RWPE2 (cell line): ENCODE measurements at regions not wholly inside any gene's neighbourhood (a gene's known extent, or its start where the extent isn't known, plus 50 kb on each side); places are given as distances from the start of the nearest gene placed in this dataset.

Experiments
- ATAC-seq: fragments of 200-7000 bp; cut with Tn5 transposase; 3 replicates; pipeline ENCODE4 v1.9.1; 2021; ENCODE audit warnings: low read depth
- DNase-seq: peaks from one replicate; pipeline ENCODE4 v3.0.0-alpha.2; 2020; ENCODE audit warnings: low spot score
- H3K27ac ChIP-seq: fragments of 450-650 bp; 2 replicates; pipeline ENCODE4 v1.5.1; 2017; ENCODE audit warnings: mild to moderate bottlenecking; ENCODE audit not compliant: poor library complexity, severe bottlenecking
- H3K27me3 ChIP-seq: fragments of 250-450 bp; sonication (Bioruptor Pico); 2 replicates; pipeline ENCODE4 v1.5.1; 2021; ENCODE audit warnings: mild to moderate bottlenecking, moderate library complexity; ENCODE audit not compliant: insufficient read depth, poor library complexity, severe bottlenecking
- H3K36me3 ChIP-seq: fragments of 250-450 bp; sonication (Bioruptor Pico); 2 replicates; pipeline ENCODE4 v1.5.1; 2020; ENCODE audit warnings: low read depth, mild to moderate bottlenecking, moderate library complexity
- H3K4me1 ChIP-seq: fragments of 250-450 bp; sonication (Bioruptor Pico); 2 replicates; pipeline ENCODE4 v1.5.1; 2021; ENCODE audit warnings: mild to moderate bottlenecking, moderate library complexity; ENCODE audit not compliant: insufficient read depth, poor library complexity, severe bottlenecking
- H3K4me3 ChIP-seq: fragments of 250-450 bp; sonication (Bioruptor Pico); 2 replicates; pipeline ENCODE4 v1.5.1; 2021; ENCODE audit warnings: mild to moderate bottlenecking, moderate library complexity; ENCODE audit not compliant: severe bottlenecking
- H3K9me3 ChIP-seq: fragments of 250-450 bp; sonication (Bioruptor Pico); 2 replicates; pipeline ENCODE4 v1.5.1; 2021; ENCODE audit warnings: mild to moderate bottlenecking, moderate library complexity; ENCODE audit not compliant: severe bottlenecking
- TF ChIP-seq, protein P1 (sequence below): fragments of 450-650 bp; IDR thresholded peaks from one replicate; pipeline ENCODE4 v1.5.1; 2017; ENCODE audit warnings: mild to moderate bottlenecking, moderate library complexity; ENCODE audit not compliant: poor library complexity, severe bottlenecking

DNA sequence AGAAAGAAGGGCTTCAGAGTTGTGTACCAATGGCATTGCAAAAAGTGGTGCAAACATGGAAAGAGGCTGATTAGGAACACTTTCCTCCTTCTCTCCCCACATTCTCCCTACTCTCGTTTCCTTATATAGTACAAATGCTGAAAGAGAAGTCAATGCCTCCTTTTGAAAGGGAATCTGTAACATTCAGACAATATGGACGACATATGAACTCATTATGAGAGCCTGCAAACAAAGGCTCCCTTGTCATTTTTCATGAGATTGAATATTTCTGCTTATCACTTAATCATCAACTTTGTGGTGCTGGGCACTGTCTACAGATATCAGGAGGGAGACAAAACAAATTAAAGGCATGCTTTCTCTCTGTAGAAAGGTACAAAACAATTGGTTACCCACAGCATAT lies 437.1 kb upstream of the PHF14 start:
- DNase-seq (no peak), ATAC-seq (no peak)
- no peaks in the 10 kb centered on the region for H3K4me1 ChIP-seq
- no peaks in the 10 kb centered on the region for H3K9me3 ChIP-seq
- no peaks in the 10 kb centered on the region for H3K27me3 ChIP-seq
- TF ChIP-seq, protein P1, sequence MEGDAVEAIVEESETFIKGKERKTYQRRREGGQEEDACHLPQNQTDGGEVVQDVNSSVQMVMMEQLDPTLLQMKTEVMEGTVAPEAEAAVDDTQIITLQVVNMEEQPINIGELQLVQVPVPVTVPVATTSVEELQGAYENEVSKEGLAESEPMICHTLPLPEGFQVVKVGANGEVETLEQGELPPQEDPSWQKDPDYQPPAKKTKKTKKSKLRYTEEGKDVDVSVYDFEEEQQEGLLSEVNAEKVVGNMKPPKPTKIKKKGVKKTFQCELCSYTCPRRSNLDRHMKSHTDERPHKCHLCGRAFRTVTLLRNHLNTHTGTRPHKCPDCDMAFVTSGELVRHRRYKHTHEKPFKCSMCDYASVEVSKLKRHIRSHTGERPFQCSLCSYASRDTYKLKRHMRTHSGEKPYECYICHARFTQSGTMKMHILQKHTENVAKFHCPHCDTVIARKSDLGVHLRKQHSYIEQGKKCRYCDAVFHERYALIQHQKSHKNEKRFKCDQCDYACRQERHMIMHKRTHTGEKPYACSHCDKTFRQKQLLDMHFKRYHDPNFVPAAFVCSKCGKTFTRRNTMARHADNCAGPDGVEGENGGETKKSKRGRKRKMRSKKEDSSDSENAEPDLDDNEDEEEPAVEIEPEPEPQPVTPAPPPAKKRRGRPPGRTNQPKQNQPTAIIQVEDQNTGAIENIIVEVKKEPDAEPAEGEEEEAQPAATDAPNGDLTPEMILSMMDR, result no peak
- no peak overlapping the region for H3K27ac ChIP-seq
- no peaks in the 10 kb centered on the region for H3K36me3 ChIP-seq
- H3K4me3 ChIP-seq, result no peak overlapping the region

DNA sequence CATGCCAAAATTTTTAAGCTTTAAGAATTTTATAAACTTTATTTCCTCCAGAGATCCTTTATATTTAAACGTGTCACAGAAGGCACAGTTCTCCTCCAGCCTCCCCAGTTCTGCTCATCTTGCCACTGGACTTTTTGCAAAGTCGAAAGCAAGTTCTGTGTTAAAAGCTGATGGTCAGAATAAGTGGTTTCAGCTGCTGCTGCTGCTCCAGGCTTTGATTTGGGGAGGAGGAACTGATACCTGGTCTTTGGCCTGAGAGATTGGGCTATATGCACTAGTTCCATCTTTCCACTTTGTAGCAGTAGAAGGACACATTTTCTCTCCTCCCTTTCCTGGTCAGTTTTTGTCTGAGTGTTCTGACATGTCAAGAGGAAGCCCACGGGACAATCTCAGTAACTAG lies 435.9 kb upstream of the PHF14 start:
- Histone ChIP-seq H3K4me1 (no peaks in the 10 kb centered on the region), H3K27ac (no peak overlapping the region), H3K4me3 (no peak overlapping the region), H3K27me3 (no peaks in the 10 kb centered on the region), H3K36me3 (no peaks in the 10 kb centered on the region), H3K9me3 (no peaks in the 10 kb centered on the region)
- DNase-seq, result no peak
- TF ChIP-seq, protein P1, result no peak
- ATAC-seq, result no peak

DNA sequence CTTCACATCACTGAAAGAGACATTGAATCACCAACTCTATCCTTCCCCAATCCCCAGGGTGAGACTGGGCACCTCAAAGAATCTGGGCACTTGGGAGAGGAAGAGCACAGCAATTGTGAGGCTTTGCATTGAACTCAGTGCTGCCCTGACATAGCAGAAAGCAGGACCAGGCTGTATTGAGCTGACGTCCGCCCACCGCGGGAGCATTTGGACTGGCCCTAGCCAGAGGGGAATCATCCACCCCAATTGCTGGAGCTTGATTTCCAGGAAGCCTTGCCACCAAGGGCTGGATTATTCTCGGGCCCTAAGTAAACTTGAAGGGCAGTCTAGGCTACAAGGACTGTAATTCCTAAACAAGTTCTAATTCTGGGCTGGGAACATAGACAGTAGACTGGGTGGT lies 416.3 kb upstream of the PHF14 start:
- no peak for ATAC-seq
- no peaks in the 10 kb centered on the region for H3K27me3 ChIP-seq
- DNase-seq, result no peak
- H3K4me3 ChIP-seq, result no peak overlapping the region
- H3K27ac ChIP-seq, result no peak overlapping the region
- H3K36me3 ChIP-seq, result no peaks in the 10 kb centered on the region
- TF ChIP-seq, protein P1, result no peak
- H3K9me3 ChIP-seq, result peaks cover 2% of the 10 kb centered on the region
- H3K4me1 ChIP-seq, result no peaks in the 10 kb centered on the region

DNA sequence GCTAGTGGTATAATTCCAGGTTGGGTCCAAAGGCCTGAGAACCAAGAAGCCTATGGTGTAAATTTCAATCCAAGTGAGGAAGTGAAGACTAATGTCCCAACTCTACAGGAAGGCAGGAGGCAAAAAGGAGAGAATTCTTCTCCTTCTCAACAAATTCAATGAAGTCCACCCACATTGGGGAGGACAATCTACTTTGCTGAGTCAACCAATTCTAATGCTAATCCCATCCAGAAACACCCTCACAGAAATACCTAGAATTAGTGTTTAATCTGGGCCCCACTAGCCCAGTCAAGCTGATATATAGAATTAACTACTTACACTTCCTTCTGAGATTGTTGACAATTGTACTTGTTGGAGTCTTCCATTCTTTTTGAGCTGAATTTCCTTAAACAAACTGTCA lies 413.2 kb upstream of the PHF14 start:
- Histone ChIP-seq H3K27me3 (no peaks in the 10 kb centered on the region), H3K9me3 (no peaks in the 10 kb centered on the region), H3K36me3 (no peaks in the 10 kb centered on the region), H3K4me3 (no peak overlapping the region), H3K4me1 (no peaks in the 10 kb centered on the region), H3K27ac (no peak overlapping the region)
- ATAC-seq, result no peak
- TF ChIP-seq, protein P1, result no peak
- DNase-seq, result no peak

DNA sequence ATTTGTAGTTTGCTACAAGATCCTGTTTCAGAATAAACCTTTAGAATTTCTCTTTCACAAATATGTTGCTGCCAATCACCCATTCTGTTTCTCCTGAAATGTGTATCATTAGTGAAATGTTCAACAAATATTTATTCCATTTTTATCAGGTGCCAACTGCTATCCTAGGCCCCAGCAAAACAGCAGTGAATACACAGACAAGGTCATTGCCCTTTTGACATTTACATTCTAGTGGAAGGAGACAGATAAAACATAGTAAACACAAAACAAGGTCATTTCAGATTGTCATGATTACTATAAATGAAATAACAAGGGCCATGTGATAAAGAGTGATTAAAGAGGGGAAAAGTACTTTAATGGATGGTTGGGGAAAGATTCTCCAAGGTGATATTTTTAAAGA lies 404.8 kb upstream of the PHF14 start:
- TF ChIP-seq, protein P1, result no peak
- Histone ChIP-seq H3K27me3 (no peaks in the 10 kb centered on the region), H3K4me1 (no peaks in the 10 kb centered on the region), H3K9me3 (no peaks in the 10 kb centered on the region), H3K4me3 (no peak overlapping the region), H3K27ac (no peak overlapping the region), H3K36me3 (no peaks in the 10 kb centered on the region)
- ATAC-seq (no peak), DNase-seq (no peak)
